GM12873 (cell line): ENCODE measurements at regions not wholly inside any gene's neighbourhood (a gene's known extent, or its start where the extent isn't known, plus 50 kb on each side); places are given as distances from the start of the nearest gene placed in this dataset.

Source experiments
- CTCF ChIP-seq: IDR thresholded peaks from 2 replicates; pipeline ENCODE4 v1.5.1; 2012; ENCODE audit warnings: low read depth, mild to moderate bottlenecking, moderate library complexity, low read length, control low read depth; ENCODE audit not compliant: insufficient read depth; ENCODE audit errors: missing control alignments

GRCh38 chr4:23117826-23118225, 425.1 kb downstream of the GBA3 start:
- no peak for TF ChIP-seq CTCF

- no peak for TF ChIP-seq CTCF
Observed at GRCh38 chr4:23114538-23114937, 421.8 kb downstream of the GBA3 start.

GRCh38 chr4:23113104-23113503, 420.4 kb downstream of the GBA3 start:
- no peak for TF ChIP-seq CTCF

DNA sequence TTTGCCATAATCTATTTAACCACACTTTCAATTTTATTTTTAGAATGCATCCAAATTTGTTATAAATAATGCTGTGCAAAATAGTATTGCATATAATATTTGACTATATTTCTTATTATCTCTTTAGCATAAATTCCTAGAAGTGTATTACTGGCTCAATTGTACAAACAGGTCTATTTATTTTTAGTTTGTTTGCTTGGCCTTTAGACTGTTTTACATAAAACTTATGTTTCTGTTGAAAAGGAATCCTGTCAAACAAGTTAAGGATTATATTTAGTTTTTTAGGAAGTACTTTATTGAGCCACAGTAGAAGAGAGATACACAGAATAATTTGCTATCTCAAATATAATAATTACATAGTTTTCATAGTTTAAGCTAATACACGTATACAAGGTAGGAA, 413.8 kb downstream of the GBA3 start:
- no peak for TF ChIP-seq CTCF

DNA sequence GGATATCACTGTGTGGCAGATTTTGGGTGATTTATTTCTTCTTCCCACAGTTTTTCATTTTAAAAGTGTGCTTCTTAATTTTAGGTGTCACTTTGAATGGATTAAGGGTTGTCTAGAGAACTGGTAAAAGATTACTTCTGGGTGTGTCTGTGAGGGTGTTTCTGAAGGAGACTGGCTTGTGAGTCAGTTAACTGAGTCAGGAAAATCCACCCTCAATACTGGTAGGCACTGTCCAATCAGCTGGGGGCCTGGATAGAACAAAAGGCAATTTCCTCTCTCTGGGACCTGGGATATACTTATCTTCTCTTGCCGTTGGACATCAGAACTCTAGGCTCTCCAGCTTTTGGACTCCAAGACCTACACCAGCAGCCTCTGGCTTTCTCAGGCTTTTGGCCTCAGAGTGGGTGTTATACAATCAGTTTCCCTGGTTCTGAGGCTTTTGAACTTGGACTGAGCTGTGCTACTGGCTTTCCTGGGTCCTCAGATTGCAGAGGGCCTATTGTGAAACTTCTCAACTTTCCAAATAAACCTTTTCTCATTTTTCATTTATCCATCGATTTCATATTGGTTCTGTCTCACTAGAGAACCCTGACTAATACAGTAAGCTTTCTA, 413.1 kb downstream of the GBA3 start:
- no peak for TF ChIP-seq CTCF

DNA sequence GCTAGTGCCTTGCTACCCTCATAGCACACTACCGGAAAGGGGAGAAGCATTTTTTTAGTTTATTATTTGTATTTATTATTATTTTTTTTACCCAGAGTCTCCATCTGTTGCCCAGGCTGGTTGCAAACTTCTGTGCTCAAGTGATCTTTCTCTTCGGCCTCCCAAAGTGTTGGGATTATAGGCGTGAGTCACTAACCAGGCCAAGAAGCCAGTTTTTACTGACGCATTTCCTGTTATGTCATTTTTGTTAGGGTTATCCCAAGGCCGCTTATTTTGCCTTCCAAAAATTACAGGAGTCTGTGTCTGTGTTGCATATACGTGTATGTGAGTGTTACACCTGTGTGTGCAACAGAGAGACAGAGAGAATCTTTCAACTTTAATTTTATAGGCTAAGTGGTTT, 404.5 kb downstream of the GBA3 start:
- TF ChIP-seq CTCF, result no peak

DNA sequence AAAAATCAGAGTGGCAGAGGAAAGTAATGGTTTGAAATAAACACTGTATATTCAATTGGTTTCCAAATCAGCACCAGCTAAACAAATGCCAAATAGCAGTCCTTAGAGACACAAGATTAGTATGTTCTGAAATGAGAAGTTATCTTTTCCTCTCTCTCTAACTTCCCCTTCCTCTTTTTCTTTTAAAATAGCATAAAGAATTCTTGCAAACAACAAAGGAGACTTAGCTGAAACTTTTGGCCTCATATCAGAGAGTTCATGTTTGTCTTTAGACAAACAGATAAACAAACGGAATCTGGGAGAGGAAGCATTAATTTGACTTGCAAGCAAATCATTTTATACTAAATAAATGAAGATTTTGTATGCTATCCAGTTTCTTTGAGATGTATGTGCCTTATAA, 399.0 kb downstream of the GBA3 start:
- TF ChIP-seq CTCF, result no peak
